Smooth muscle cell (in vitro differentiated cells): ENCODE measurements at regions not wholly inside any gene's neighbourhood (a gene's known extent, or its start where the extent isn't known, plus 50 kb on each side); places are given as distances from the start of the nearest gene placed in this dataset.

Experiments
- DNase-seq: peaks from one replicate; lab custom pipeline; 2025; ENCODE audit not compliant: unreplicated experiment; lab: John Stamatoyannopoulos, UW
- H2AFZ ChIP-seq: fragments of 200-600 bp; sonication (generic); 2 replicates; pipeline ENCODE4 v1.6.0; 2016; ENCODE audit warnings: antibody characterized with exemption, low read depth, mild to moderate bottlenecking
- H3F3A ChIP-seq: fragments of 200-600 bp; sonication (generic); 2 replicates; pipeline ENCODE4 v1.6.0; 2017; ENCODE audit warnings: antibody characterized with exemption, low read depth
- H3K27ac ChIP-seq: fragments of 200-600 bp; sonication (generic); 2 replicates; pipeline ENCODE4 v1.5.1; 2016; ENCODE audit warnings: low read depth, mild to moderate bottlenecking
- H3K27me3 ChIP-seq: fragments of 200-600 bp; sonication (generic); 2 replicates; pipeline ENCODE4 v1.6.1; 2016; ENCODE audit warnings: low read depth, mild to moderate bottlenecking
- H3K36me3 ChIP-seq: fragments of 200-600 bp; sonication (generic); 2 replicates; pipeline ENCODE4 v1.5.1; 2016; ENCODE audit warnings: low read depth
- H3K4me1 ChIP-seq: fragments of 200-600 bp; sonication (generic); 2 replicates; pipeline ENCODE4 v1.5.1; 2016; ENCODE audit warnings: low read depth
- H3K4me2 ChIP-seq: fragments of 200-600 bp; sonication (generic); 2 replicates; pipeline ENCODE4 v1.6.0; 2016; ENCODE audit warnings: mild to moderate bottlenecking
- H3K4me3 ChIP-seq: fragments of 200-600 bp; sonication (generic); 2 replicates; pipeline ENCODE4 v1.5.1; 2016; ENCODE audit warnings: mild to moderate bottlenecking
- H3K79me2 ChIP-seq: fragments of 200-600 bp; sonication (generic); 2 replicates; pipeline ENCODE4 v1.6.0; 2016; ENCODE audit warnings: low read depth, mild to moderate bottlenecking
- H3K9ac ChIP-seq: fragments of 200-600 bp; sonication (generic); 2 replicates; pipeline ENCODE4 v1.6.0; 2016; ENCODE audit warnings: low read depth
- H3K9me3 ChIP-seq: fragments of 200-600 bp; sonication (generic); replicated peaks from 2 replicates; pipeline ENCODE4 v1.5.1; 2016; ENCODE audit warnings: low read depth
- H4K20me1 ChIP-seq: fragments of 200-600 bp; sonication (generic); 2 replicates; pipeline ENCODE4 v1.6.0; 2016; ENCODE audit warnings: low read depth
- CTCF ChIP-seq: fragments of 200-600 bp; sonication (generic); IDR thresholded peaks from 2 replicates; pipeline ENCODE4 v1.5.1; 2017; ENCODE audit warnings: borderline replicate concordance, mild to moderate bottlenecking, antibody characterized with exemption; ENCODE audit not compliant: insufficient read depth, poor library complexity, severe bottlenecking
- WGBS: methylation state at CpG from one replicate; pipeline ENCODE4 v1.1.7; 2016; ENCODE audit warnings: low lambda C conversion rate; 5-methylcytosine and 5-hydroxymethylcytosine counted together

- Histone ChIP-seq H3K4me3 (no peak overlapping the region), H3F3A (no peaks in the 10 kb centered on the region), H2AFZ (no peak overlapping the region), H3K27ac (no peak overlapping the region), H3K27me3 (no peaks in the 10 kb centered on the region), H3K4me1 (no peaks in the 10 kb centered on the region), H3K36me3 (no peaks in the 10 kb centered on the region), H3K9me3 (no peaks in the 10 kb centered on the region), H3K9ac (no peak overlapping the region), H3K4me2 (no peak overlapping the region), H3K79me2 (no peaks in the 10 kb centered on the region), H4K20me1 (no peaks in the 10 kb centered on the region)
- TF ChIP-seq CTCF, result no peak
- no peak for DNase-seq
- 93% methylated on average over 3 of the region's 3 CpGs for WGBS
Observed at GRCh38 chr7:25900877-25901276, 251.1 kb upstream of the NFE2L3 start.

GRCh38 chr7:25901658-25902057 lies 250.3 kb upstream of the NFE2L3 start:
- Histone ChIP-seq H3K4me3 (no peak overlapping the region), H3K9ac (no peak overlapping the region), H3K27ac (no peak overlapping the region), H3K27me3 (no peaks in the 10 kb centered on the region), H3K9me3 (no peaks in the 10 kb centered on the region), H3K4me2 (no peak overlapping the region), H4K20me1 (no peaks in the 10 kb centered on the region), H3K79me2 (no peaks in the 10 kb centered on the region), H3F3A (no peaks in the 10 kb centered on the region), H3K4me1 (no peaks in the 10 kb centered on the region), H3K36me3 (no peaks in the 10 kb centered on the region), H2AFZ (no peak overlapping the region)
- DNase-seq, result no peak
- 87% methylated on average over 1 of the region's 1 CpG for WGBS
- TF ChIP-seq CTCF, result no peak

GRCh38 chr7:25906003-25906402 lies 246.0 kb upstream of the NFE2L3 start:
- no peak overlapping the region for H3K27ac ChIP-seq
- H3K9me3 ChIP-seq, result no peaks in the 10 kb centered on the region
- H3K79me2 ChIP-seq, result no peaks in the 10 kb centered on the region
- no peak overlapping the region for H3K4me2 ChIP-seq
- H3K9ac ChIP-seq, result no peak overlapping the region
- TF ChIP-seq CTCF, result no peak
- no peaks in the 10 kb centered on the region for H4K20me1 ChIP-seq
- no peaks in the 10 kb centered on the region for H3K27me3 ChIP-seq
- no peaks in the 10 kb centered on the region for H3K4me1 ChIP-seq
- H3K4me3 ChIP-seq, result no peak overlapping the region
- H3F3A ChIP-seq, result no peaks in the 10 kb centered on the region
- no peak overlapping the region for H2AFZ ChIP-seq
- DNase-seq, result no peak
- no peaks in the 10 kb centered on the region for H3K36me3 ChIP-seq
- 79% methylated on average over 3 of the region's 3 CpGs for WGBS

GRCh38 chr7:25906760-25907159 lies 245.2 kb upstream of the NFE2L3 start:
- WGBS, result 89% methylated on average over 5 of the region's 5 CpGs
- no peak for DNase-seq
- no peak overlapping the region for H3K4me3 ChIP-seq
- H2AFZ ChIP-seq, result no peak overlapping the region
- H3K27me3 ChIP-seq, result no peaks in the 10 kb centered on the region
- no peak for TF ChIP-seq CTCF
- H3K4me1 ChIP-seq, result no peaks in the 10 kb centered on the region
- H3K36me3 ChIP-seq, result no peaks in the 10 kb centered on the region
- no peaks in the 10 kb centered on the region for H3K79me2 ChIP-seq
- H3K9me3 ChIP-seq, result no peaks in the 10 kb centered on the region
- H3K4me2 ChIP-seq, result no peak overlapping the region
- no peak overlapping the region for H3K27ac ChIP-seq
- H3F3A ChIP-seq, result no peaks in the 10 kb centered on the region
- H4K20me1 ChIP-seq, result no peaks in the 10 kb centered on the region
- no peak overlapping the region for H3K9ac ChIP-seq
